CD4-positive, alpha-beta T cell (primary cell): ENCODE measurements at regions not wholly inside any gene's neighbourhood (a gene's known extent, or its start where the extent isn't known, plus 50 kb on each side); places are given as distances from the start of the nearest gene placed in this dataset.

Source experiments
- ATAC-seq: fragments of 200-7000 bp; cut with Tn5 transposase; one replicate; pipeline ENCODE4 v1.10.0; 2022; ENCODE audit warnings: mild to moderate bottlenecking; ENCODE audit not compliant: poor library complexity
- CTCF ChIA-PET: fragments of 350-600 bp; sonication (Branson Sonifier 250); formaldehyde crosslinking; loops from one replicate; lab custom pipeline; 2021; ENCODE audit warnings: antibody characterized with exemption, inconsistent platforms; lab: Charles Lee
- POLR2A ChIA-PET: fragments of 350-600 bp; sonication (Branson Sonifier 250); formaldehyde crosslinking; loops from one replicate; lab custom pipeline; 2021; ENCODE audit warnings: antibody characterized with exemption, inconsistent platforms; lab: Charles Lee
- DNase-seq, 14 experiments: peaks; one replicate each; pipeline ENCODE4 v3.0.0-alpha.2; 2013 to 2020; ENCODE audit warnings: mixed read lengths in 2 of 14
- H3K27ac ChIP-seq, 2 donors: one replicate each; pipeline versions ENCODE4 v1.5.1 to v1.7.0; 2013; ENCODE audit warnings: low read length in 2 of 2, low read depth in 1 of 2, mild to moderate bottlenecking in 1 of 2
- H3K27me3 ChIP-seq, 2 experiments: 1 replicate in 1 of 2; 2 replicates in 1 of 2; pipeline versions ENCODE4 v1.6.1 to v1.7.0; 2013; ENCODE audit warnings: low read length in 2 of 2, control low read depth in 1 of 2, mild to moderate bottlenecking in 1 of 2, moderate library complexity in 1 of 2; ENCODE audit not compliant: insufficient read depth in 2 of 2, control insufficient read depth in 1 of 2
- H3K36me3 ChIP-seq: one replicate; pipeline ENCODE4 v1.6.1; 2013; ENCODE audit warnings: low read length, control low read depth; ENCODE audit not compliant: insufficient read depth
- H3K4me1 ChIP-seq: one replicate; pipeline ENCODE4 v1.6.1; 2013; ENCODE audit warnings: low read length, control low read depth; ENCODE audit not compliant: insufficient read depth
- H3K4me3 ChIP-seq: one replicate; pipeline ENCODE4 v1.5.1; 2013; ENCODE audit warnings: mild to moderate bottlenecking, low read length, moderate library complexity
- H3K9me3 ChIP-seq, 2 experiments: 1 replicate in 1 of 2; 2 replicates in 1 of 2; pipeline versions ENCODE4 v1.6.1 to v1.7.0; 2013; ENCODE audit warnings: low read length in 2 of 2, mild to moderate bottlenecking in 2 of 2, control low read depth in 1 of 2, moderate library complexity in 1 of 2; ENCODE audit not compliant: control insufficient read depth in 1 of 2, insufficient read depth in 1 of 2
- H3K27ac Mint-ChIP-seq: one replicate; pipeline ENCODE4 v1.8.0; 2020; ENCODE audit warnings: mixed read lengths
- H3K27me3 Mint-ChIP-seq: one replicate; pipeline ENCODE4 v1.8.0; 2021; ENCODE audit warnings: mixed read lengths
- H3K36me3 Mint-ChIP-seq: one replicate; pipeline ENCODE4 v1.8.0; 2021; ENCODE audit warnings: low read depth, mixed read lengths
- H3K4me1 Mint-ChIP-seq: one replicate; pipeline ENCODE4 v1.8.0; 2021; ENCODE audit warnings: low read depth, mixed read lengths
- H3K4me3 Mint-ChIP-seq: one replicate; pipeline ENCODE4 v1.8.0; 2020; ENCODE audit warnings: mild to moderate bottlenecking, mixed read lengths
- H3K9me3 Mint-ChIP-seq: one replicate; pipeline ENCODE4 v1.8.0; 2020; ENCODE audit warnings: mixed read lengths
- intact Hi-C, 2 experiments: fragments of 100-400 bp; cut with DNase I in 1 of 2; cut with micrococcal nuclease in 1 of 2; formaldehyde crosslinking; loops; one replicate each; pipeline versions ENCODE4 v1.15.1 to v1.9.0; 2023 to 2025; cut with DNase I, micrococcal nuclease
- TF ChIP-seq, protein P1 (sequence below): fragments of 200-600 bp; IDR thresholded peaks from one replicate; pipeline ENCODE4 v1.8.0; 2022; ENCODE audit warnings: antibody characterized with exemption, mild to moderate bottlenecking

DNA sequence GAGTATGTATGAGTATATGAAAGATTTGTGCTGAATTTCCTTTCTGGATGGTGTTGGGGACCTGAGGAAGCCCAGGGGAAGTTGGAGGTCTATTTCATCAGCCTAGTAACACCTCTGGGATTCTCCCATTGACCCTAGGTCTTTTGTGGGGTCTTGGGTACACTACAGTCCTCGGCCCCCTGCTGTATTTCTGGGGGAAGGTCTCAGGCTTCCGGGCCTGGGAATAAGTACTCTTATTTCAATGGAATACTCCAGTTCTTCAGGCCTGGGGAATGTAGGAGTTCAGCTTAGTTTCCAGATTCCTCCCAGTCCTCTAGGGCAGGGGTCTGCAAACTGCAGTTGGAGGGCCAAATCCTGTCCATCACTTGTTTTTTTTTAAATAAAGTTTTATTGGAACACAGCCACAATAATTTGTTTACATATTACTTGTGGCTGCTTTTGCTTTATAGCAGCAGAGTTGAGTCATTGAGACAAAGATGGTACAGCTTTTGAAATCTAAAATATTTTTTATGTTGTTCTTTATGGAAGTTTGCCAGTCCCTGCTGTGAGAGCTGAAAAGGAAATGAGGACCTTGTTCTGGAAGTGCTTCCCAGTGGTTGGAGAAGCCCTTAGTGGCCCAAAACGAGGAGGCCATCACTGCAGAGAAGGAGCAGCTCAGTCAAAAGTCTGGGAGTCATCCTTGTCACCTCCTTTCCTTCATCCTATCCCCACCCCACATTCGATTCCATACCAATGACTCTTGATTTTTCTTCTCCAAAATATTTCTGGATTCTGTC is 142.5 kb upstream of the HS3ST2 start:
- intact Hi-C loops = no loop called here
- POLR2A ChIA-PET = no interaction called here
- no peaks in the 10 kb centered on the region for H3K4me1 ChIP-seq
- H3K9me3 Mint-ChIP-seq = no peaks in the 10 kb centered on the region
- H3K36me3 ChIP-seq = no peaks in the 10 kb centered on the region
- H3K27me3 Mint-ChIP-seq = peaks cover 4% of the 10 kb centered on the region
- H3K27me3 ChIP-seq = peaks cover 15 to 24% of the 10 kb centered on the region in 2 experiments
- CTCF ChIA-PET = no interaction called here
- no peaks in the 10 kb centered on the region for H3K4me1 Mint-ChIP-seq
- no peak overlapping the region for H3K27ac ChIP-seq
- no peaks in the 10 kb centered on the region for H3K36me3 Mint-ChIP-seq
- no peak overlapping the region for H3K27ac Mint-ChIP-seq
- no peak overlapping the region for H3K4me3 Mint-ChIP-seq
- H3K4me3 ChIP-seq = no peak overlapping the region
- no peak for ATAC-seq
- TF ChIP-seq, protein P1, sequence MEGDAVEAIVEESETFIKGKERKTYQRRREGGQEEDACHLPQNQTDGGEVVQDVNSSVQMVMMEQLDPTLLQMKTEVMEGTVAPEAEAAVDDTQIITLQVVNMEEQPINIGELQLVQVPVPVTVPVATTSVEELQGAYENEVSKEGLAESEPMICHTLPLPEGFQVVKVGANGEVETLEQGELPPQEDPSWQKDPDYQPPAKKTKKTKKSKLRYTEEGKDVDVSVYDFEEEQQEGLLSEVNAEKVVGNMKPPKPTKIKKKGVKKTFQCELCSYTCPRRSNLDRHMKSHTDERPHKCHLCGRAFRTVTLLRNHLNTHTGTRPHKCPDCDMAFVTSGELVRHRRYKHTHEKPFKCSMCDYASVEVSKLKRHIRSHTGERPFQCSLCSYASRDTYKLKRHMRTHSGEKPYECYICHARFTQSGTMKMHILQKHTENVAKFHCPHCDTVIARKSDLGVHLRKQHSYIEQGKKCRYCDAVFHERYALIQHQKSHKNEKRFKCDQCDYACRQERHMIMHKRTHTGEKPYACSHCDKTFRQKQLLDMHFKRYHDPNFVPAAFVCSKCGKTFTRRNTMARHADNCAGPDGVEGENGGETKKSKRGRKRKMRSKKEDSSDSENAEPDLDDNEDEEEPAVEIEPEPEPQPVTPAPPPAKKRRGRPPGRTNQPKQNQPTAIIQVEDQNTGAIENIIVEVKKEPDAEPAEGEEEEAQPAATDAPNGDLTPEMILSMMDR = no peak
- DNase-seq = no peak
- no peaks in the 10 kb centered on the region for H3K9me3 ChIP-seq

DNA sequence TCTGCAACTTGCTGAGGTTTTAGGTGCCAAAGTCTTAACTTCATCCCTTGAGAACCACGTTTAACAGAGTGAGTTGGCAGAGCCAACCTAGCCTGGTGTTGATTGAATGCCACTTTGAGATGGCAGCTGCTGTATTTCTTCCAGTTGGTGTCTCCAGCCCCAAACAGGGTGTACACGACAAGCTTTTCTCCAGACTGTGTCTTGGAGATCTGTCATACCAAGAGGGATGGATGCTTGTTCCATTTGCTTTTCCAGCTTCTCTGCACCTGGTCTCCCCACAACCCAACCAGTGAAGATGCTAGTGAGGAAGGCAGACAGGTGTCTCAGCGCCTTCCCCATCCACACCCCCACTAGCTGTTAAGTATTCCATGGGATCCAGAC is 141.1 kb upstream of the HS3ST2 start:
- Mint-ChIP-seq H3K4me1 (no peaks in the 10 kb centered on the region), H3K27me3 (peaks cover 4% of the 10 kb centered on the region), H3K9me3 (no peaks in the 10 kb centered on the region), H3K4me3 (no peak overlapping the region), H3K36me3 (no peaks in the 10 kb centered on the region), H3K27ac (no peak overlapping the region)
- no peaks in the 10 kb centered on the region for H3K9me3 ChIP-seq
- peaks cover 18 to 33% of the 10 kb centered on the region in 2 experiments for H3K27me3 ChIP-seq
- no peak overlapping the region for H3K27ac ChIP-seq
- intact Hi-C loops = no loop called here
- CTCF ChIA-PET = no interaction called here
- ATAC-seq (no peak), DNase-seq (no peak)
- POLR2A ChIA-PET = no interaction called here
- TF ChIP-seq, protein P1 = no peak
- H3K36me3 ChIP-seq = no peaks in the 10 kb centered on the region
- no peaks in the 10 kb centered on the region for H3K4me1 ChIP-seq
- no peak overlapping the region for H3K4me3 ChIP-seq

DNA sequence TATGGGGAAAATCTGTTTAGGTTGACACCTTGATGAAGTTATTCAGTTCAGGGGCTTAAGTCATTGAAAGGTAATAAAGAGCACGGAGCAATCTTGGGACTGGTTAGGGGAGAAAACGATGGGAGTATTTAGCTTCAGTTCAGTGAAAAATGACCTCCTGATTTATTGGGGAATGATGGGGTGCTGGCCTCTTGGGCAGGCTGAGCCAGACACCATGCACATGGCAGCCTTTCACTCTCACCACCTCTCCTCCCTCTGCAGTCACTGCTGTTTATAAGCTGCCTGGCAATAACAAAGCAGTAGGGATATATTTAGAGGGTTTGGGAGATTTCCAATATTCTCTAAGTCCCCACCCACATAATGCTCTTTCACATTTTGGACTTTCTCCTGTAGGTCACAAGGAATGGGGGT is 140.5 kb upstream of the HS3ST2 start:
- peaks cover 15 to 36% of the 10 kb centered on the region in 2 experiments for H3K27me3 ChIP-seq
- no peaks in the 10 kb centered on the region for H3K27me3 Mint-ChIP-seq
- H3K4me3 Mint-ChIP-seq = no peak overlapping the region
- DNase-seq (no peak), ATAC-seq (no peak)
- H3K27ac Mint-ChIP-seq = no peak overlapping the region
- ChIA-PET POLR2A (no interaction called here), CTCF (no interaction called here)
- H3K36me3 ChIP-seq = no peaks in the 10 kb centered on the region
- no peaks in the 10 kb centered on the region for H3K4me1 ChIP-seq
- intact Hi-C loops = no loop called here
- no peak overlapping the region for H3K27ac ChIP-seq
- TF ChIP-seq, protein P1 = no peak
- no peaks in the 10 kb centered on the region for H3K4me1 Mint-ChIP-seq
- H3K4me3 ChIP-seq = no peak overlapping the region
- no peaks in the 10 kb centered on the region for H3K9me3 ChIP-seq
- no peaks in the 10 kb centered on the region for H3K9me3 Mint-ChIP-seq
- H3K36me3 Mint-ChIP-seq = no peaks in the 10 kb centered on the region
